WTC11 (cell line): ENCODE measurements at regions not wholly inside any gene's neighbourhood (a gene's known extent, or its start where the extent isn't known, plus 50 kb on each side); places are given as distances from the start of the nearest gene placed in this dataset.

Experiments
- ATAC-seq: fragments of 200-7000 bp; cut with Tn5 transposase; 2 replicates; pipeline ENCODE4 v1.10.0; 2021; ENCODE audit warnings: mild to moderate bottlenecking, moderate library complexity
- CTCF ChIA-PET: fragments of 300-600 bp; sonication (Branson Sonifier 250); formaldehyde crosslinking; loops from one replicate; lab custom pipeline; 2021; ENCODE audit warnings: antibody characterized with exemption; lab: Charles Lee
- POLR2A ChIA-PET: fragments of 350-600 bp; sonication (Branson Sonifier 250); formaldehyde crosslinking; loops from one replicate; lab custom pipeline; 2021; ENCODE audit warnings: antibody characterized with exemption; lab: Charles Lee
- DNase-seq: peaks from one replicate; pipeline ENCODE4 v3.0.0; 2021; ENCODE audit warnings: low spot score
- H3K27ac Mint-ChIP-seq: 2 replicates; pipeline ENCODE4 v1.8.0; 2021; ENCODE audit warnings: mixed read lengths
- H3K27me3 Mint-ChIP-seq: 2 replicates; pipeline ENCODE4 v1.8.0; 2021; ENCODE audit warnings: low read depth, mild to moderate bottlenecking, moderate library complexity, mixed read lengths
- H3K36me3 Mint-ChIP-seq: 2 replicates; pipeline ENCODE4 v1.8.0; 2021; ENCODE audit warnings: mixed read lengths
- H3K4me1 Mint-ChIP-seq: 2 replicates; pipeline ENCODE4 v1.8.0; 2022; ENCODE audit warnings: mixed read lengths
- H3K4me3 Mint-ChIP-seq: 2 replicates; pipeline ENCODE4 v1.8.0; 2021; ENCODE audit warnings: mild to moderate bottlenecking, moderate library complexity, mixed read lengths
- H3K9me3 Mint-ChIP-seq: 2 replicates; pipeline ENCODE4 v1.8.0; 2021; ENCODE audit warnings: mixed read lengths
- ETV6 ChIP-seq: sonication (generic); formaldehyde crosslinking; IDR thresholded peaks from 2 replicates; pipeline ENCODE4 v1.8.1; 2022; ENCODE audit warnings: mild to moderate bottlenecking, missing genetic modification reagents
- FOXJ3 ChIP-seq: sonication (generic); formaldehyde crosslinking; IDR thresholded peaks from 2 replicates; pipeline ENCODE4 v1.9.0; 2021; ENCODE audit warnings: missing genetic modification reagents, mild to moderate bottlenecking, borderline replicate concordance
- FOXK1 ChIP-seq: sonication (generic); formaldehyde crosslinking; IDR thresholded peaks from 2 replicates; pipeline ENCODE4 v1.8.0; 2022; ENCODE audit warnings: mild to moderate bottlenecking, moderate library complexity, missing genetic modification reagents
- FOXP1 ChIP-seq: sonication (generic); formaldehyde crosslinking; IDR thresholded peaks from 2 replicates; pipeline ENCODE4 v1.8.0; 2022; ENCODE audit warnings: missing genetic modification reagents, mild to moderate bottlenecking, moderate library complexity, borderline replicate concordance
- GTF2I ChIP-seq: fragments of 250-450 bp; sonication (Bioruptor Pico); conservative IDR thresholded peaks from 2 replicates; pipeline ENCODE4 v1.4.0; 2021; ENCODE audit warnings: mild to moderate bottlenecking
- IRF2 ChIP-seq: sonication (generic); formaldehyde crosslinking; IDR thresholded peaks from 2 replicates; pipeline ENCODE4 v1.8.0; 2022; ENCODE audit warnings: low read depth, missing genetic modification reagents, borderline replicate concordance
- JUN ChIP-seq: sonication (generic); formaldehyde crosslinking; IDR thresholded peaks from 2 replicates; pipeline ENCODE4 v1.8.0; 2023; ENCODE audit warnings: mild to moderate bottlenecking, missing genetic modification reagents
- MYBL2 ChIP-seq: sonication (generic); formaldehyde crosslinking; IDR thresholded peaks from 2 replicates; pipeline ENCODE4 v1.8.1; 2023; ENCODE audit warnings: mild to moderate bottlenecking, moderate library complexity, missing genetic modification reagents
- NFATC4 ChIP-seq: fragments of 250-450 bp; sonication (Bioruptor Pico); IDR thresholded peaks from 2 replicates; pipeline ENCODE4 v1.9.0; 2021; ENCODE audit warnings: mild to moderate bottlenecking
- NFE2L1 ChIP-seq: sonication (generic); formaldehyde crosslinking; IDR thresholded peaks from 2 replicates; pipeline ENCODE4 v1.8.1; 2023; ENCODE audit warnings: missing genetic modification reagents
- NR2C2 ChIP-seq: sonication (generic); formaldehyde crosslinking; IDR thresholded peaks from 2 replicates; pipeline ENCODE4 v1.8.0; 2022; ENCODE audit warnings: mild to moderate bottlenecking, missing genetic modification reagents
- OVOL2 ChIP-seq: fragments of 250-450 bp; sonication (Bioruptor Pico); IDR thresholded peaks from 2 replicates; pipeline ENCODE4 v1.9.0; 2021; ENCODE audit warnings: mild to moderate bottlenecking, borderline replicate concordance
- PRRX2 ChIP-seq: fragments of 250-450 bp; sonication (Bioruptor Pico); IDR thresholded peaks from 2 replicates; pipeline ENCODE4 v1.8.0; 2021; ENCODE audit warnings: mild to moderate bottlenecking
- SOX15 ChIP-seq: fragments of 250-450 bp; sonication (Bioruptor Pico); IDR thresholded peaks from 2 replicates; pipeline ENCODE4 v1.9.0; 2021; ENCODE audit warnings: mild to moderate bottlenecking
- SP1 ChIP-seq: sonication (generic); formaldehyde crosslinking; conservative IDR thresholded peaks from 2 replicates; pipeline ENCODE4 v1.8.1; 2022; ENCODE audit warnings: missing genetic modification reagents
- ZBTB21 ChIP-seq: sonication (generic); formaldehyde crosslinking; IDR thresholded peaks from 2 replicates; pipeline ENCODE4 v1.8.1; 2023; ENCODE audit warnings: mild to moderate bottlenecking, missing genetic modification reagents, borderline replicate concordance
- ZNF121 ChIP-seq: sonication (generic); formaldehyde crosslinking; IDR thresholded peaks from 2 replicates; pipeline ENCODE4 v1.8.0; 2023; ENCODE audit warnings: missing genetic modification reagents
- ZNF232 ChIP-seq: sonication (generic); formaldehyde crosslinking; IDR thresholded peaks from 2 replicates; pipeline ENCODE4 v1.8.0; 2022; ENCODE audit warnings: mild to moderate bottlenecking, missing genetic modification reagents
- ZNF416 ChIP-seq: fragments of 250-450 bp; sonication (Bioruptor Pico); IDR thresholded peaks from 2 replicates; pipeline ENCODE4 v1.9.0; 2021; ENCODE audit warnings: mild to moderate bottlenecking, inconsistent platforms
- ZNF423 ChIP-seq: fragments of 250-450 bp; sonication (Bioruptor Pico); IDR thresholded peaks from 2 replicates; pipeline ENCODE4 v2.1.2; 2022; ENCODE audit warnings: mild to moderate bottlenecking, moderate library complexity
- TF ChIP-seq, protein P1 (sequence below): sonication (generic); formaldehyde crosslinking; IDR thresholded peaks from 2 replicates; pipeline ENCODE4 v1.8.0; 2022; ENCODE audit warnings: mild to moderate bottlenecking, missing genetic modification reagents
- TF ChIP-seq, protein P2 (sequence below): sonication (generic); formaldehyde crosslinking; IDR thresholded peaks from 2 replicates; pipeline ENCODE4 v1.8.1; 2023; ENCODE audit warnings: mild to moderate bottlenecking, moderate library complexity, missing genetic modification reagents
- TF ChIP-seq, protein P3 (sequence below): sonication (generic); formaldehyde crosslinking; conservative IDR thresholded peaks from 2 replicates; pipeline ENCODE4 v1.8.1; 2022; ENCODE audit warnings: mild to moderate bottlenecking, missing genetic modification reagents
- TF ChIP-seq, protein P4 (sequence below): sonication (generic); formaldehyde crosslinking; IDR thresholded peaks from 2 replicates; pipeline ENCODE4 v1.8.0; 2022; ENCODE audit warnings: mild to moderate bottlenecking, missing genetic modification reagents
- TF ChIP-seq, protein P5 (sequence below): fragments of 250-450 bp; sonication (Bioruptor Pico); conservative IDR thresholded peaks from 2 replicates; pipeline ENCODE4 v1.9.0; 2021; ENCODE audit warnings: mild to moderate bottlenecking
- TF ChIP-seq, protein P6 (sequence below): sonication (generic); formaldehyde crosslinking; IDR thresholded peaks from 2 replicates; pipeline ENCODE4 v1.8.0; 2022; ENCODE audit warnings: mild to moderate bottlenecking, missing genetic modification reagents
- TF ChIP-seq, protein P7 (sequence below): sonication (generic); formaldehyde crosslinking; IDR thresholded peaks from 2 replicates; pipeline ENCODE4 v1.8.0; 2023; ENCODE audit warnings: mild to moderate bottlenecking, missing genetic modification reagents
- TF ChIP-seq, protein P8 (sequence below): sonication (generic); formaldehyde crosslinking; IDR thresholded peaks from 2 replicates; pipeline ENCODE4 v1.8.1; 2022; ENCODE audit warnings: mild to moderate bottlenecking, moderate library complexity, missing genetic modification reagents

DNA sequence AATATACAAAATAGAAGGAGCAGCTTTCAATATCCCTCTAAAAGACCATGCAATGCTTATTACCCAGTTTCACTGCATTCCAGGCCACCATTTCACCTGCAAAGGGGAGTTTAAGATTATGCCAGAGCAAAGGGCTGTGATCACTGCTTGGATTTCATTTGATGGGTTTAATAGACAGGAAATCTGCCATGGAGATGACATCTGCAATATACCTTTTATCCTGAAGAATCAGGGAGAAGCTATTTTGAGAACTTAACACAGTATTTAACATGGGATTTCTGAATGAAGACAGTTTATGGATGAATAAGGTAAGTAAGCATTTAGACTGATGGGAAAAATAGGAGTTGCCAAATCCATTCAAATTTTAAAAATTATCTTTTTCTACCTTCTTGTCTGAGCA lies 303.0 kb upstream of the SLC8A1 start:
- Mint-ChIP-seq H3K27ac (no peak overlapping the region), H3K27me3 (no peaks in the 10 kb centered on the region), H3K4me3 (no peak overlapping the region), H3K9me3 (no peaks in the 10 kb centered on the region), H3K4me1 (peaks cover 8% of the 10 kb centered on the region), H3K36me3 (no peaks in the 10 kb centered on the region)
- ATAC-seq (no peak), DNase-seq (no peak)
- CTCF ChIA-PET: no interaction called here
- no peak for TF ChIP-seq PRRX2 (CRISPR knock-in tag)
- no peak for TF ChIP-seq ZNF416 (CRISPR knock-in tag)
- TF ChIP-seq, protein P1, sequence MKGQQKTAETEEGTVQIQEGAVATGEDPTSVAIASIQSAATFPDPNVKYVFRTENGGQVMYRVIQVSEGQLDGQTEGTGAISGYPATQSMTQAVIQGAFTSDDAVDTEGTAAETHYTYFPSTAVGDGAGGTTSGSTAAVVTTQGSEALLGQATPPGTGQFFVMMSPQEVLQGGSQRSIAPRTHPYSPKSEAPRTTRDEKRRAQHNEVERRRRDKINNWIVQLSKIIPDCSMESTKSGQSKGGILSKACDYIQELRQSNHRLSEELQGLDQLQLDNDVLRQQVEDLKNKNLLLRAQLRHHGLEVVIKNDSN (CRISPR knock-in tag): no peak
- TF ChIP-seq FOXJ3 (CRISPR knock-in tag): no peak
- TF ChIP-seq GTF2I: no peak
- no peak for TF ChIP-seq ZNF232 (CRISPR knock-in tag)
- TF ChIP-seq ZNF423 (CRISPR knock-in tag): no peak
- TF ChIP-seq, protein P2, sequence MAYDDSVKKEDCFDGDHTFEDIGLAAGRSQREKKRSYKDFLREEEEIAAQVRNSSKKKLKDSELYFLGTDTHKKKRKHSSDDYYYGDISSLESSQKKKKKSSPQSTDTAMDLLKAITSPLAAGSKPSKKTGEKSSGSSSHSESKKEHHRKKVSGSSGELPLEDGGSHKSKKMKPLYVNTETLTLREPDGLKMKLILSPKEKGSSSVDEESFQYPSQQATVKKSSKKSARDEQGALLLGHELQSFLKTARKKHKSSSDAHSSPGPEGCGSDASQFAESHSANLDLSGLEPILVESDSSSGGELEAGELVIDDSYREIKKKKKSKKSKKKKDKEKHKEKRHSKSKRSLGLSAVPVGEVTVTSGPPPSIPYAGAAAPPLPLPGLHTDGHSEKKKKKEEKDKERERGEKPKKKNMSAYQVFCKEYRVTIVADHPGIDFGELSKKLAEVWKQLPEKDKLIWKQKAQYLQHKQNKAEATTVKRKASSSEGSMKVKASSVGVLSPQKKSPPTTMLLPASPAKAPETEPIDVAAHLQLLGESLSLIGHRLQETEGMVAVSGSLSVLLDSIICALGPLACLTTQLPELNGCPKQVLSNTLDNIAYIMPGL (CRISPR knock-in tag): no peak
- TF ChIP-seq, protein P3, sequence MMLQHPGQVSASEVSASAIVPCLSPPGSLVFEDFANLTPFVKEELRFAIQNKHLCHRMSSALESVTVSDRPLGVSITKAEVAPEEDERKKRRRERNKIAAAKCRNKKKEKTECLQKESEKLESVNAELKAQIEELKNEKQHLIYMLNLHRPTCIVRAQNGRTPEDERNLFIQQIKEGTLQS: no peak
- TF ChIP-seq FOXK1 (CRISPR knock-in tag): no peak
- TF ChIP-seq, protein P4, sequence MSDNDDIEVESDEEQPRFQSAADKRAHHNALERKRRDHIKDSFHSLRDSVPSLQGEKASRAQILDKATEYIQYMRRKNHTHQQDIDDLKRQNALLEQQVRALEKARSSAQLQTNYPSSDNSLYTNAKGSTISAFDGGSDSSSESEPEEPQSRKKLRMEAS (CRISPR knock-in tag): no peak
- no peak for TF ChIP-seq FOXP1
- no peak for TF ChIP-seq ZNF121 (CRISPR knock-in tag)
- POLR2A ChIA-PET: no interaction called here

DNA sequence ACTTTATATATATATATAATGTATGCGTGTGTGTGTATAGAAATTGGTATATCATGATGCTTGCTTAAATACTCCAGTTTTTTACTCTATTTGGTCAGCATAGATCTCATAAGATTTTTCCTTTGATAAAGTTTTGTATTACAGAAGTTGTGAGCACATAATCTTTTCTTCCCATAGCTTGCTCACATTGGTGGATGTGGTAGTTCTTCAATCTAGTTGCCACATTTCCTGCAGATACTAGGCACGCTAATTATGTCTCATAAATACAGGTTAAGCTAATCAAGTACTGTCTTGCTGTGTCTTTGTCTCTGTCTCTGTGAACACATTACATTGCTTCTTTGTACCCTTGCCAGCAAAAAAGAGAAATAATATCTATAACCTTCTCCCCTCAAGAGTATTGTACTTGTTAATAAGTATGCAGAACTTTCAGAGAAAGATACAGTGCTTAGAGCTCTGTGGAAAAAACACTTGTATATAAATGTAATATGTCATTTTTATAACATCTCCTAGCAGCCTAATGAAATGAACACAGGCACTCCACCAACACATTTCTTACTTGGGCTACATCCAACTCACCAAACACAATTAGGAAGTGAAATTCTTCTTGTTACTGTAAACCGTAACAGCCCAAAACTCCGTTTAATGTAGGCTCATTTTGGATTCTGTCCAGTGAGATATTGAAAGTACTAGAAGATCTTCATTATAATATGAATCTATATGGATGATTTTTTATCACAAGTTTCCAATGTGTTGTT lies 306.7 kb upstream of the SLC8A1 start:
- ChIA-PET CTCF (no interaction called here), POLR2A (no interaction called here)
- no peak for DNase-seq
- no peaks in the 10 kb centered on the region for H3K27me3 Mint-ChIP-seq
- no peak overlapping the region for H3K27ac Mint-ChIP-seq
- no peaks in the 10 kb centered on the region for H3K9me3 Mint-ChIP-seq
- no peak overlapping the region for H3K4me3 Mint-ChIP-seq
- no peaks in the 10 kb centered on the region for H3K4me1 Mint-ChIP-seq
- H3K36me3 Mint-ChIP-seq: no peaks in the 10 kb centered on the region
- ATAC-seq: no peak
- TF ChIP-seq SOX15 (CRISPR knock-in tag) (no peak), ZNF423 (CRISPR knock-in tag) (no peak), NR2C2 (CRISPR knock-in tag) (no peak), JUN (CRISPR knock-in tag) (no peak), MYBL2 (CRISPR knock-in tag) (no peak), OVOL2 (CRISPR knock-in tag) (no peak), ETV6 (no peak), SP1 (no peak), IRF2 (CRISPR knock-in tag) (no peak), NFATC4 (CRISPR knock-in tag) (no peak), NFE2L1 (CRISPR knock-in tag) (no peak), ZBTB21 (CRISPR knock-in tag) (no peak)
- TF ChIP-seq, protein P5, sequence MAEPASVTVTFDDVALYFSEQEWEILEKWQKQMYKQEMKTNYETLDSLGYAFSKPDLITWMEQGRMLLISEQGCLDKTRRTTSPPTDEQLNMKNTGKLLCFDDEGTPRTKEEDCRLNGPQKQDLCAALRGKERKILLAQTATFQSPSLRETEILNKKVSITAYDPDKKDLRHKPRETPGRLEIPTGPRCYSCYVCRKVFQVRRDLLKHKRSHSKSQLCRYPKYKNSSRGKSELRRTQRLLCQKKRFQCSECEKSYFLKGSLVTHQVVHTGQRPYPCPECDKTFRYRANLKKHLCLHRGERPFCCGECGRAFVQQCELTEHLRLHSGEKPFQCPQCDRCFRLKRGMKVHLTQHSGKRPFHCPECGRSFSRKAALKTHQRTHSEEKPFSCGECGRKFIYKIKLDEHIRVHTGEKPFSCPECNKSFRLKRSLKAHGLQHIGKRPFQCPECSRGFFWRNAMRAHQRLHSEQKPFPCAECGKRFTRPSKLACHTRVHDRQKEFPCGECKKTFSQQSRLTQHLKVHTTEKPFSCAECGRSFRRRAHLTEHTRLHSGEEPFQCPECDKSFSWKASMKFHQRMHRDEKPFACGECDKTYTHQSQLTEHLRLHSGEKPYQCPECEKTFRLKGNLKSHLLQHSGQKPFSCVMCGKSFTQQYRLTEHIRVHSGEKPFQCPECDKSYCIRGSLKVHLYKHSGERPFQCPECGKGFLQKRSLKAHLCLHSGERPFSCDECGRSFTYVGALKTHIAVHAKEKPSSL (CRISPR knock-in tag): no peak
- TF ChIP-seq, protein P6, sequence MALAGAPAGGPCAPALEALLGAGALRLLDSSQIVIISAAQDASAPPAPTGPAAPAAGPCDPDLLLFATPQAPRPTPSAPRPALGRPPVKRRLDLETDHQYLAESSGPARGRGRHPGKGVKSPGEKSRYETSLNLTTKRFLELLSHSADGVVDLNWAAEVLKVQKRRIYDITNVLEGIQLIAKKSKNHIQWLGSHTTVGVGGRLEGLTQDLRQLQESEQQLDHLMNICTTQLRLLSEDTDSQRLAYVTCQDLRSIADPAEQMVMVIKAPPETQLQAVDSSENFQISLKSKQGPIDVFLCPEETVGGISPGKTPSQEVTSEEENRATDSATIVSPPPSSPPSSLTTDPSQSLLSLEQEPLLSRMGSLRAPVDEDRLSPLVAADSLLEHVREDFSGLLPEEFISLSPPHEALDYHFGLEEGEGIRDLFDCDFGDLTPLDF (CRISPR knock-in tag): no peak
- TF ChIP-seq, protein P7, sequence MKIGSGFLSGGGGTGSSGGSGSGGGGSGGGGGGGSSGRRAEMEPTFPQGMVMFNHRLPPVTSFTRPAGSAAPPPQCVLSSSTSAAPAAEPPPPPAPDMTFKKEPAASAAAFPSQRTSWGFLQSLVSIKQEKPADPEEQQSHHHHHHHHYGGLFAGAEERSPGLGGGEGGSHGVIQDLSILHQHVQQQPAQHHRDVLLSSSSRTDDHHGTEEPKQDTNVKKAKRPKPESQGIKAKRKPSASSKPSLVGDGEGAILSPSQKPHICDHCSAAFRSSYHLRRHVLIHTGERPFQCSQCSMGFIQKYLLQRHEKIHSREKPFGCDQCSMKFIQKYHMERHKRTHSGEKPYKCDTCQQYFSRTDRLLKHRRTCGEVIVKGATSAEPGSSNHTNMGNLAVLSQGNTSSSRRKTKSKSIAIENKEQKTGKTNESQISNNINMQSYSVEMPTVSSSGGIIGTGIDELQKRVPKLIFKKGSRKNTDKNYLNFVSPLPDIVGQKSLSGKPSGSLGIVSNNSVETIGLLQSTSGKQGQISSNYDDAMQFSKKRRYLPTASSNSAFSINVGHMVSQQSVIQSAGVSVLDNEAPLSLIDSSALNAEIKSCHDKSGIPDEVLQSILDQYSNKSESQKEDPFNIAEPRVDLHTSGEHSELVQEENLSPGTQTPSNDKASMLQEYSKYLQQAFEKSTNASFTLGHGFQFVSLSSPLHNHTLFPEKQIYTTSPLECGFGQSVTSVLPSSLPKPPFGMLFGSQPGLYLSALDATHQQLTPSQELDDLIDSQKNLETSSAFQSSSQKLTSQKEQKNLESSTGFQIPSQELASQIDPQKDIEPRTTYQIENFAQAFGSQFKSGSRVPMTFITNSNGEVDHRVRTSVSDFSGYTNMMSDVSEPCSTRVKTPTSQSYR (CRISPR knock-in tag): no peak
- TF ChIP-seq, protein P8, sequence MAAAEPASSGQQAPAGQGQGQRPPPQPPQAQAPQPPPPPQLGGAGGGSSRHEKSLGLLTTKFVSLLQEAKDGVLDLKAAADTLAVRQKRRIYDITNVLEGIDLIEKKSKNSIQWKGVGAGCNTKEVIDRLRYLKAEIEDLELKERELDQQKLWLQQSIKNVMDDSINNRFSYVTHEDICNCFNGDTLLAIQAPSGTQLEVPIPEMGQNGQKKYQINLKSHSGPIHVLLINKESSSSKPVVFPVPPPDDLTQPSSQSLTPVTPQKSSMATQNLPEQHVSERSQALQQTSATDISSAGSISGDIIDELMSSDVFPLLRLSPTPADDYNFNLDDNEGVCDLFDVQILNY (CRISPR knock-in tag): no peak
